IMR-90 (cell line): ENCODE measurements at regions not wholly inside any gene's neighbourhood (a gene's known extent, or its start where the extent isn't known, plus 50 kb on each side); places are given as distances from the start of the nearest gene placed in this dataset.

ENCODE experiments used
- CTCF ChIP-seq: conservative IDR thresholded peaks from 2 replicates; pipeline ENCODE4 v1.5.1; 2012; ENCODE audit warnings: mild to moderate bottlenecking, low read depth, low read length, improper control_type of control experiment
- POLR2A ChIP-seq: IDR thresholded peaks from 2 replicates; pipeline ENCODE4 v1.6.1; 2012; ENCODE audit warnings: mild to moderate bottlenecking, low read depth, low read length
- RFX5 ChIP-seq: IDR thresholded peaks from 2 replicates; pipeline ENCODE4 v1.8.0; 2012; ENCODE audit warnings: low read depth, mild to moderate bottlenecking, low read length, moderate library complexity

GRCh38 chr1:47513393-47513792 lies 75.5 kb downstream of the FOXD2 start:
- no peak for TF ChIP-seq CTCF
- TF ChIP-seq POLR2A = no peak
- no peak for TF ChIP-seq RFX5
